ENCODE measurements at regions not wholly inside any gene's neighbourhood (a gene's known extent, or its start where the extent isn't known, plus 50 kb on each side); places are given as distances from the start of the nearest gene placed in this dataset.

DNA sequence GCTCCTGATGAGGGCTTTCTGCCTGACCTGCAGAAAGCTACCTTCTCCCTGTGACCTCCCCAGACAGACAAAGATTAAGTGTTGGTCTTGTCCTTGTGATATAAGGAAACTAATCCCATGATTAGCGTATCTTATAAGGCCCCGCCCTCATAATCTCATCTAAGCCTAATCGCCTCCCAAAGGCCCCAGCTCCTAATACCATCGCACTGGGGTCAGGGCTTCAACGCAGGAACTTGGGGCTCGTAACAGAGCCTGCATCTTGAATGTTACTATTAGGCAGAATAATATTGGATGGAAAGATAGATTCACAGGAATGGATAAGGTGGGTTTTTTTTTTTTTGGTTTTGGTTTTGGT lies 78.9 kb downstream of the C16orf95 start:
- Histone ChIP-seq H3K4me3 (ENCODE audit: extremely low read depth, insufficient read depth, low read length, poor library complexity, severe bottlenecking) (no peak overlapping the region), H3K9me3 (ENCODE audit: control insufficient read depth, low read length) (no peaks in the 10 kb centered on the region), H3K36me3 (ENCODE audit: control insufficient read depth, insufficient read depth, low read length) (no peaks in the 10 kb centered on the region), H3K27ac (ENCODE audit: low read depth, low read length, severe bottlenecking) (no peak overlapping the region), H3K4me1 (ENCODE audit: control insufficient read depth, insufficient read depth, low read length, poor library complexity, severe bottlenecking) (peaks cover 4% of the 10 kb centered on the region)
- 100% methylated on average over 4 to 6 of the region's 6 CpGs for WGBS, 2 experiments (ENCODE audit: insufficient coverage in 2 of 2)

DNA sequence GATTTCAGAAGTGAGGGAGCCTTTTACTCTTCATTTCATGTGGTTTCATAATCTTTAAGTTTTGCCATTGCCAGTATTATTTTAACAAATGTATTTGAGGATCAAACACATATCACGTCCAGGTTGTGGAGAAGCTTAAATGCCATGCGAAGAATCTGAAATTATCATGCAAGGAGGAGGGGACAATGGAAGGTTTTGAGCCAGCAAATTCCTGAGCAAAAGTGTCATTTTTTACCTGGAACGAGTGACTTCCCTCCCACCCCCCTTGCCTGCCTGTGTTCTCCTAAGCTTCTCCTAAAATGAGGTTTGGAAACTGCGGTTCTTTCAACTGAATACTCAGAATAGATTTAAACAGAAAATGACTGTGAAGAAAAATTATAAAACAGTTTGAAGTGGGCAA lies 77.6 kb downstream of the C16orf95 start:
- Histone ChIP-seq H3K4me3 (ENCODE audit: extremely low read depth, insufficient read depth, low read length, poor library complexity, severe bottlenecking) (no peak overlapping the region), H3K9me3 (ENCODE audit: control insufficient read depth, low read length) (no peaks in the 10 kb centered on the region), H3K4me1 (ENCODE audit: control insufficient read depth, insufficient read depth, low read length, poor library complexity, severe bottlenecking) (peaks cover 4% of the 10 kb centered on the region), H3K27ac (ENCODE audit: low read depth, low read length, severe bottlenecking) (no peak overlapping the region), H3K36me3 (ENCODE audit: control insufficient read depth, insufficient read depth, low read length) (no peaks in the 10 kb centered on the region)
- 56 to 80% methylated on average over 2 of the region's 4 CpGs for WGBS, 2 experiments (ENCODE audit: insufficient coverage in 2 of 2)

DNA sequence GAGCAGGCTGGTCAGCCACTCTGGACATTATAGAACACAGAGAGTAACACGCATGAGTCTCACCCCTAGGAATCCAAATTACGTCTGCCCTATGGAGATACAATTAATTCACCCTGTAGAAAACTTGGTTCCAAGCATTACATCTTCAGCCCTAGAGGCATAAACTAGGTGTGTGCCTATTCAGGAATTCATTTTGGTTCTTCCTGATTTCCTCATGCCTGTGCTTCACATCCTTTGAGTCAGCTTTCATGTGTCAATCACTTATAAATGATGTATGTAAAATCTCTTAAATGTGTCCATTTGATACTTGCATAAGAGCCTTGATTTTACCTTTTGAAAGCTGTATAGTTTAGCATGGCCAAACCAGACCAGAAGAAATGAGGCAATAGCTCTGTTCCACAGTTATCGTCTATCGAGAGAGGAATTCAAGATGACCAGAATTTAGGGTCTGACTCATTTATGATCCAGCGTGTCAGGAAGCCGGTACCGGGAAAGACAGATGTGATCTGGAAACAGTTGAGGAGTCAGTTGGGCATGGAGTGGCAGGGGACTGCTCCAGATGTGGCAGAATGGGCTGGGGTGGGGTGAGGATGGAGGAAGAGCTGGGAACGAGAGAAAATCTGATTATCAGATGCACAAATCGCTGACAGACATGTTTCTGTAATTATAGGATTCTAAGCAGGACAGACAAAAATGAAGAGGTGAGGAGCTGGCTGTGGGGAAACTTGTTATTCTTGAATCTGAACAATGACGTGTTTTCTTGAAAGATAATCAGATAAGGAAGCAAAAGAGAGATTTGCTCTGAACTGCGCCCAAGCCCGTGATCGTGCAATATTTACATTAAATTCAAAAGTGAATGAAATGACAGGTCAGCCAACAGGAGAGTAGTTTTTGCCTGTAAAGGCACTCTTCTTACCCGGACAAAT lies 76.7 kb downstream of the C16orf95 start:
- WGBS, 2 experiments (ENCODE audit: insufficient coverage in 2 of 2) = 94 to 97% methylated on average over 13 to 14 of the region's 14 CpGs
- Histone ChIP-seq H3K4me1 (ENCODE audit: control insufficient read depth, insufficient read depth, low read length, poor library complexity, severe bottlenecking) (peaks cover 4% of the 10 kb centered on the region), H3K36me3 (ENCODE audit: control insufficient read depth, insufficient read depth, low read length) (no peaks in the 10 kb centered on the region), H3K9me3 (ENCODE audit: control insufficient read depth, low read length) (no peaks in the 10 kb centered on the region), H3K4me3 (ENCODE audit: extremely low read depth, insufficient read depth, low read length, poor library complexity, severe bottlenecking) (no peak overlapping the region), H3K27ac (ENCODE audit: low read depth, low read length, severe bottlenecking) (no peak overlapping the region)

DNA sequence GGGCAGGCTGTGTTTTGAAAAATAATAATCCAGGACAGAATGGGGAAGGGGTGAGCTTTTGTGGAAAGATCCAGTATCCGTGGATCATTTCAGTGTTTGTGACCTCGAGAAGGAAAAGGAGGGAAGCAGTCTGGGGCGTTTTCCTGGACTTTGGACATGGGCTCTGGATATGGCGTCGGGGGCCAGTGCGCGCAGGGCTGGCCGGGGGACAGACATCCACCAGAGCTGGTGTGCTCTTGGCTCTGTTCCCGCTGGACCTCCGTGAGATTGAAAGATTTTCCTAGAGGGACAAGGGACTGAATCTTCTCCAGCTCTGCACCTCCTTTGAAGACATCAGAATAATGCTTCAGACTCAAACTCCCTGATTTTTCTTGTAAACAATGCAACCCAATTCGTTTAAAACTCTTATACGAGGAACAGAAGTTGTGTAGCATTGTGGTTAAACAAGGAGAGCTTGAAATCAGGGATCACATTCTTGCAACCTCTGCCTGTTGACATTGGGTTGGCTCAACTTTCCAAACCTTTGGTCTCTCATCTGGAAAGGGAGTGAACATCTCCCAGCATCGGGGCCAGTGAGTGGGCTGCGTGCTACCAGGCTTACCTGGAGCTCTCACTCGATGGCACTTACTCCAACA lies 75.9 kb downstream of the C16orf95 start:
- no peak overlapping the region for H3K27ac ChIP-seq (ENCODE audit: low read depth, low read length, severe bottlenecking)
- no peaks in the 10 kb centered on the region for H3K9me3 ChIP-seq (ENCODE audit: control insufficient read depth, low read length)
- no peaks in the 10 kb centered on the region for H3K36me3 ChIP-seq (ENCODE audit: control insufficient read depth, insufficient read depth, low read length)
- WGBS, 2 experiments (ENCODE audit: insufficient coverage in 2 of 2) = 98% methylated on average over 7 to 11 of the region's 15 CpGs
- H3K4me1 ChIP-seq (ENCODE audit: control insufficient read depth, insufficient read depth, low read length, poor library complexity, severe bottlenecking) = peaks cover 4% of the 10 kb centered on the region
- no peak overlapping the region for H3K4me3 ChIP-seq (ENCODE audit: extremely low read depth, insufficient read depth, low read length, poor library complexity, severe bottlenecking)

DNA sequence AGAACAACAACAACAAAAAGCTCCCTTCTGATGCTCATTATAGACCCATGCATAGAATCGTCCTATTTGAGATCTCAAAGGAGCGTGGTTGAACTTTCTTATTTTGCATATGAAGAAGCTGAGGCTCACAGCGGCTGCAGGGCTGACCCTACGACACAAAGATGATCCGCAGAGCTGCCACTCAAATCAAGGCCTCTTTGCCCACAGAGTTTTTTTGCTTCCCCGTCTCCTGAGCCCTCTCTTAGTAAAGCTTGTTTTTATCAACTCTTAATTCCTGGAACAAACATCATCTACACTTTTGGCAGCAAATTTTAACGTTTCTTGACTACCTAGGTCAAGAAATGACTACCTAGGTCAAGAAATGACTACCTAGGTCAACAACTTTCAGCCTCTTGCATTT lies 73.7 kb downstream of the C16orf95 start:
- no peak overlapping the region for H3K27ac ChIP-seq (ENCODE audit: low read depth, low read length, severe bottlenecking)
- H3K4me3 ChIP-seq (ENCODE audit: extremely low read depth, insufficient read depth, low read length, poor library complexity, severe bottlenecking) = no peak overlapping the region
- H3K9me3 ChIP-seq (ENCODE audit: control insufficient read depth, low read length) = no peaks in the 10 kb centered on the region
- peaks cover 4% of the 10 kb centered on the region for H3K4me1 ChIP-seq (ENCODE audit: control insufficient read depth, insufficient read depth, low read length, poor library complexity, severe bottlenecking)
- no peaks in the 10 kb centered on the region for H3K36me3 ChIP-seq (ENCODE audit: control insufficient read depth, insufficient read depth, low read length)
- 49 to 54% methylated on average over 7 of the region's 7 CpGs for WGBS, 2 experiments (ENCODE audit: insufficient coverage in 2 of 2)

DNA sequence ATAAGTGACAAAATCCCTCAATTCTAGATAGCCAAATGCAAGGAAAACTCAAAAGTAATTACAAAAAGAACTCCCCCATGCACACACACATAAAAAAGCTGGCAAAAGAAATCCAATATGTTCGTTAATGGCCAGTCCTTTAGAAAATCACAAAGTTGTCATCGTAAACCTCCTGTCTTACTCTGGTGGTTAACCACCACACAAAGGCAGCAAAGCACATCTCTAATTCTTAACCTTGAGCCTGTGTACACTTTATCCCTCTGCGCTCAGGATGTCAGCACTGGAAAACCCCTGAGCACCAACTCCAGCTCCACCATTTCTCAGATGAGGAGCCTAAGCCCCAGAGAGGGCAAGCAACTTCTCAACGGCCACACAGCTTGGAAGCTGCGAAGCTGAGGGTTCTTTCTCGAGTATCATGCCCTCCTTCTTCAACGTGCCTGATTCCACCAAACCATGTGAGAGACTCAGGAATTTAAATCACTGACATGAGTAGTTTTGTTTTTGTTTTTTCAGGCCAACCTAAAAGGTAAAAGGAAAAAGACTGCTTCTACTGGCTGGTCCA lies 72.5 kb downstream of the C16orf95 start:
- no peaks in the 10 kb centered on the region for H3K36me3 ChIP-seq (ENCODE audit: control insufficient read depth, insufficient read depth, low read length)
- no peaks in the 10 kb centered on the region for H3K9me3 ChIP-seq (ENCODE audit: control insufficient read depth, low read length)
- H3K4me3 ChIP-seq (ENCODE audit: extremely low read depth, insufficient read depth, low read length, poor library complexity, severe bottlenecking) = no peak overlapping the region
- H3K27ac ChIP-seq (ENCODE audit: low read depth, low read length, severe bottlenecking) = no peak overlapping the region
- peaks cover 4% of the 10 kb centered on the region for H3K4me1 ChIP-seq (ENCODE audit: control insufficient read depth, insufficient read depth, low read length, poor library complexity, severe bottlenecking)
- 90 to 97% methylated on average over 6 of the region's 7 CpGs for WGBS, 2 experiments (ENCODE audit: insufficient coverage in 2 of 2)

DNA sequence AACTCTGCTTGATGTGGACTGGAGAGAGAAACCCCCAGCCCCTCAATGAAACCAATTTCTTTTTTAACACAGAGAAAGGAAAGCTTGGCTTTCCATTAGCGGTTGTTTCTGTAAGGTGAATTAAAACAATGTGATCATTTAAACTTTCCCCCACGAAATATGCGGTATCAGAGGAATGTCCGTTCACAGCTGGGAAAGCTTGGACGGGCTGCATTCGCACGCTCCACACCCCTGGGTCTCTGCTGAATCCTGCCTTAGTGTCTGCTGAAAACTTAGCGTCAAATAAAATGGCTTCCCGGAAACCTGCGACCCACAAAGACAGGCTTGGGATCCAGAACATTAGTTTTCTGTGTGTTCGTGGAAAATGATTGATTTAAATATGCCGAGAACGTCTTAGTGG lies 71.7 kb downstream of the C16orf95 start:
- Histone ChIP-seq H3K4me1 (ENCODE audit: control insufficient read depth, insufficient read depth, low read length, poor library complexity, severe bottlenecking) (no peaks in the 10 kb centered on the region), H3K9me3 (ENCODE audit: control insufficient read depth, low read length) (no peaks in the 10 kb centered on the region), H3K27ac (ENCODE audit: low read depth, low read length, severe bottlenecking) (no peak overlapping the region), H3K36me3 (ENCODE audit: control insufficient read depth, insufficient read depth, low read length) (no peaks in the 10 kb centered on the region), H3K4me3 (ENCODE audit: extremely low read depth, insufficient read depth, low read length, poor library complexity, severe bottlenecking) (no peak overlapping the region)
- 85 to 96% methylated on average over 12 of the region's 13 CpGs for WGBS, 2 experiments (ENCODE audit: insufficient coverage in 2 of 2)

DNA sequence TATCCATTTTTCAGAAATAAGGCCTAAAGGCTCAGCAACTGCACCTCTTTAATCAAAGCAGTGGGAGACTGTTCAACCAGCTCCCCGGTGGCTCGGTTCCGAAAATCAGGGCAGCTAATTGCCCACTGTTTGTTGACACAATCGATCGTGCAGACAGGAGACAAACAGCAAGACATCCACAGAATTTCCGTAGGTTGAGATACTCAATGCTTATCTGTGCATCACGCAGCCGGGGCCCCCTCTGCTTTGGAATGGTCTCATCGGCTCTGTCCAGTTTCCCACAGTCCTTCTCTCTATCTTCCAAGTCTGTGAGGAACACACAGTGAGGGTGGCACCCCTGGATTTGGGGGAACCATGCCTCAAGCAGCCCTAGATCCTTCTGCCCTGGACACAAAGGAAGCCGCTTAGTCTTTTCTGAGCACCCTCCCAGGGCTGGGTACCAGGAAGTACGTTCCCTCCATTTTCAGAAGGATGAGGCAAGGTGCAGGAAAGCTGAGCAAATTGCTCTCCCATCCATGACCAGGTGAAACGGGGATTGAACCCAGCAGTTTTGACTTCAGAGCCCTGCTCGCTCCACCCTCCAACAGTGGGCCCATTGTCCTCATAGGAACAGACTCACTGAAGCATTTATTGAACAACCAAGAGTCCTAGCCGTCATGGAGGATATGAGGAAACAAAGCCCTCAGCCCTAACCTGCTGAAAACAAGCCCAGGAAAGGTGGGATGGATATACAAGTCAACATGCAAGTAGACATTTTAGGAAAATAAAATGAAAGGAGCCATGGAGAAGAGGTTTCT lies 70.7 kb downstream of the C16orf95 start:
- Histone ChIP-seq H3K36me3 (ENCODE audit: control insufficient read depth, insufficient read depth, low read length) (no peaks in the 10 kb centered on the region), H3K27ac (ENCODE audit: low read depth, low read length, severe bottlenecking) (no peak overlapping the region), H3K4me1 (ENCODE audit: control insufficient read depth, insufficient read depth, low read length, poor library complexity, severe bottlenecking) (no peaks in the 10 kb centered on the region), H3K9me3 (ENCODE audit: control insufficient read depth, low read length) (no peaks in the 10 kb centered on the region), H3K4me3 (ENCODE audit: extremely low read depth, insufficient read depth, low read length, poor library complexity, severe bottlenecking) (no peak overlapping the region)
- 95% methylated on average over 11 to 13 of the region's 14 CpGs for WGBS, 2 experiments (ENCODE audit: insufficient coverage in 2 of 2)

DNA sequence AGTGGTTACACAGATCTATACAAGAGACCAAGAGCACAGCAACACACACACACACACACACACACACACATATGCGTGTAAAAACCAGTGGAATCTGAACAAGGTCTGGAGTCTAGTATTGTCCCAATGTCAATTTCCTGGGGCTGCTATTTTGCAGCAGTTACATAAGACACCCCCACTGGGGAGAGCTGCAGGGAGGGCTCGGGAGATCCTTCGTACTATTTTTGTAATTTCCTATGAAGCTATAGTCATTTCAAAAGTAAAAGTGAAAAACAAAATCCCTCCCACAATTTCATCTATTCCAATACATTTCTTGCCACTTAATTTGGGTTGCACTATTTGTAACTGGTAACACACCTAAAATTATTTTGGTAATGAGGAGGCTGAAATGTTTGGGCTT lies 68.5 kb downstream of the C16orf95 start:
- H3K9me3 ChIP-seq (ENCODE audit: control insufficient read depth, low read length) = no peaks in the 10 kb centered on the region
- H3K27ac ChIP-seq (ENCODE audit: low read depth, low read length, severe bottlenecking) = no peak overlapping the region
- no peaks in the 10 kb centered on the region for H3K4me1 ChIP-seq (ENCODE audit: control insufficient read depth, insufficient read depth, low read length, poor library complexity, severe bottlenecking)
- no CpG with 5 or more reads among the region's 3 CpGs for WGBS, 2 experiments (ENCODE audit: insufficient coverage in 2 of 2)
- H3K4me3 ChIP-seq (ENCODE audit: extremely low read depth, insufficient read depth, low read length, poor library complexity, severe bottlenecking) = no peak overlapping the region
- no peaks in the 10 kb centered on the region for H3K36me3 ChIP-seq (ENCODE audit: control insufficient read depth, insufficient read depth, low read length)

DNA sequence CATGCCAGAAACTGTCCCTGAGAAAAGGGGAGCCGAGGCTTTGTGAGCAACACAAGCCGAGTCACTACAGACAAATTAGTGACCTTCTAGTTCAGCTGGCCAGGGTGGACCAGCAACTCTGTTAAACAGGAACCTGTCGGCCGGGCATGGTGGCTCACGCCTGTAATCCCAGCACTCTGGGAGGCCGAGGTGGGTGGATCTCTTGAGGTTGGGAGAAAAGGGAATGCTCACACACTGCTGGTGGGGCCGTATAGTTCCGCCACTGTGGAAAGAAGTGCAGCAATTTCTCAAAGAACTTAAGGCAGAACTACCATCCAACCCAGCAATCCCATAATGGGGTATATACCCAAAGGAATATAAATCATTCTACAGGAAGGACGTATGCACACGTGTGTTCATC lies 67.8 kb downstream of the C16orf95 start:
- 89 to 95% methylated on average over 6 of the region's 10 CpGs for WGBS, 2 experiments (ENCODE audit: insufficient coverage in 2 of 2)
- H3K4me1 ChIP-seq (ENCODE audit: control insufficient read depth, insufficient read depth, low read length, poor library complexity, severe bottlenecking) = no peaks in the 10 kb centered on the region

More for the DNA sequence above, 67.8 kb downstream of the C16orf95 start:
- H3K27ac ChIP-seq (ENCODE audit: low read depth, low read length, severe bottlenecking) = no peak overlapping the region
- no peak overlapping the region for H3K4me3 ChIP-seq (ENCODE audit: extremely low read depth, insufficient read depth, low read length, poor library complexity, severe bottlenecking)
- no peaks in the 10 kb centered on the region for H3K36me3 ChIP-seq (ENCODE audit: control insufficient read depth, insufficient read depth, low read length)
- H3K9me3 ChIP-seq (ENCODE audit: control insufficient read depth, low read length) = no peaks in the 10 kb centered on the region
